Activated naive CD8-positive, alpha-beta T cell treated with anti-CD3 and anti-CD28 coated beads, Interleukin-2, amount 10 ng/mL, durations not matched to agents 7 days and 5 days (primary cell): ENCODE measurements at regions not wholly inside any gene's neighbourhood (a gene's known extent, or its start where the extent isn't known, plus 50 kb on each side); places are given as distances from the start of the nearest gene placed in this dataset.

Experiments used
- ATAC-seq: fragments of 150-1000 bp; cut with Tn5 transposase; one replicate; pipeline ENCODE4 v1.10.0; 2021; ENCODE audit warnings: low read depth, moderate library complexity
- POLR2A ChIA-PET: fragments of 350-600 bp; sonication (Branson Sonifier 250); formaldehyde crosslinking; loops from one replicate; lab custom pipeline; 2021; ENCODE audit warnings: antibody characterized with exemption; lab: Charles Lee
- DNase-seq: peaks from one replicate; pipeline ENCODE4 v3.0.0; 2021
- H3K27ac Mint-ChIP-seq: one replicate; pipeline ENCODE4 v1.8.0; 2022; ENCODE audit warnings: mild to moderate bottlenecking, mixed read lengths
- H3K27me3 Mint-ChIP-seq: one replicate; pipeline ENCODE4 v1.8.0; 2022; ENCODE audit warnings: mild to moderate bottlenecking, moderate library complexity, mixed read lengths
- H3K36me3 Mint-ChIP-seq: one replicate; pipeline ENCODE4 v1.8.0; 2021; ENCODE audit warnings: mild to moderate bottlenecking, mixed read lengths
- H3K4me1 Mint-ChIP-seq: one replicate; pipeline ENCODE4 v1.8.0; 2021; ENCODE audit warnings: mixed read lengths
- H3K4me3 Mint-ChIP-seq: one replicate; pipeline ENCODE4 v1.8.0; 2022; ENCODE audit warnings: mild to moderate bottlenecking, moderate library complexity, mixed read lengths
- H3K9me3 Mint-ChIP-seq: one replicate; pipeline ENCODE4 v1.8.0; 2021; ENCODE audit warnings: mixed read lengths

DNA sequence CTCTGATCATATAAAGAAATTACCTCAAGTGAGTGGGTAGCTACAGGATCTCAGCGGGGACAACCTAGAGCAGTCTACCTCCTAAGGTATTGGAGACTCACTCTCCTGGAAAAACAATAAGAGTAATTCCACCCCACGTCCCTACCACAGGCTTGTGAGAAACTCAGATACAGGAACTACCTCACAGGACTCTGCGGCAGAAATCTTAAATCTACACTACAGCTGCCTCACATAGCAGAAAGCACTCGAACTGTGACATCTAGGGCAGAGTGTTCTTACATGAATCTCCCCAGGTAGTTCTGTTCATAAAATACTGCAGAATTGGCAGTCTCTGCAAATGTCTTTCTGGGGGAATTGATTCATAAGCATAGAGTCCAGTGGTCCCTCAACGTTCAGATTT, 382.9 kb upstream of the IL12A start:
- DNase-seq (no peak), ATAC-seq (no peak)
- Mint-ChIP-seq H3K9me3 (no peaks in the 10 kb centered on the region), H3K27ac (no peak overlapping the region), H3K4me3 (no peak overlapping the region), H3K36me3 (no peaks in the 10 kb centered on the region), H3K4me1 (no peaks in the 10 kb centered on the region), H3K27me3 (no peaks in the 10 kb centered on the region)
- POLR2A ChIA-PET: no interaction called here

DNA sequence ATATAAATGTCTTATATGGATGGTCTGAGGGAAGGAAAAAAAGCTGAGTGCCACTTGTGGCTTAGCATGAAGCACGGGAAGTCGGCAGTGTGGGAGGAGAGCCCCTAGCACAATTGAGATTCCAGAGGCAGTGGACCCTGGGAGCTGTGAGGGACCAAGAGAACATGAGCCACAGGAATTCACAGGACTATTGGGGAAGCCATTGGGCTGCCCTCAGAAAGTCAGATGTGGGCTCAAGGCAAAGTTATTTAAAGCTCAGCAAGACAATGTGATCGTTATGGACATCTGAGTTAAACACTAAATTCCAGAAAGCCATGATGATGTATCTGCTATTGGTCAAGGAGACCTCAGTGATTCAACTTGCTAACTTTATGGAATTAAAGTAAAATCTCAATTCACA, 380.8 kb upstream of the IL12A start:
- no peaks in the 10 kb centered on the region for H3K4me1 Mint-ChIP-seq
- H3K9me3 Mint-ChIP-seq: no peaks in the 10 kb centered on the region
- POLR2A ChIA-PET: no interaction called here
- ATAC-seq (no peak), DNase-seq (no peak)
- H3K4me3 Mint-ChIP-seq: no peak overlapping the region
- no peaks in the 10 kb centered on the region for H3K36me3 Mint-ChIP-seq
- no peak overlapping the region for H3K27ac Mint-ChIP-seq
- no peaks in the 10 kb centered on the region for H3K27me3 Mint-ChIP-seq

DNA sequence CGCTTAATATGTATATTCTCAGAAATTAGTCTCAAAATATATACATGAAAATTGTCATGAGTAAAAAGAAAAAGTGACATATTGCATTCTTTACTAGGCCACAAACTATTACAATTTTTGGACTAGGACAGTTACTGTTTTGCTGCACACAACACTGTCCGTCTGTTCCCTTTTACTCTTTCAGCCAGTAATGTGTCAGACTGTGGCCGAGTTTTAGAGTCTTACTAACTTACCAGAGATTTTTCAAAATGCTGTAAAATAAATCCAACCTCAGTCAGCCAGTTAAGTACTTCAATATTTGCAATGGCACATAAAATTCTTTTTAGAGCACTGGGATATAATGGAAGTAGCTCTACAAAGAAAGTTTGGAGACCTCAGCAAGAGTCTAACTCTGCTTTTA, 380.3 kb upstream of the IL12A start:
- no peaks in the 10 kb centered on the region for H3K4me1 Mint-ChIP-seq
- DNase-seq (no peak), ATAC-seq (no peak)
- H3K27me3 Mint-ChIP-seq: no peaks in the 10 kb centered on the region
- POLR2A ChIA-PET: no interaction called here
- H3K36me3 Mint-ChIP-seq: no peaks in the 10 kb centered on the region
- H3K9me3 Mint-ChIP-seq: no peaks in the 10 kb centered on the region
- H3K27ac Mint-ChIP-seq: no peak overlapping the region
- H3K4me3 Mint-ChIP-seq: no peak overlapping the region

DNA sequence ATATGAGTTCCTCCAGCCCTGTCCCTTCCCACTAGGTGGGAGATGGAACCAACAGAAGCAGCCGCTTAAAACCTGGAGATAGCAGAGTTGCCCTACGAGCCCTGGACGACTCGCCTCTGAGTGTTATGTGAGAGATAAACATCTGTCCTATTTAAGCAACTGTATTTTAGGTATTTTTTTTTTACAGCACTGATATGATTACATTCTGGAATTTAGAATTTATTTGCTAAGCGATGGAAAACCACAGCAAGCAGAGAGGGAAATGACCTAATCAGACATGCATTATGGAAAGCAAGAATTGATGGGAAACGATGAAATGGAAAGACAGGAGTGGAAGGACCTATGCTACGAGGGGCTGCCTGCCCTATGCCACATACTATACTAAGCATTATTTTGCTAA, 379.0 kb upstream of the IL12A start:
- no peak for ATAC-seq
- no peak for DNase-seq
- H3K36me3 Mint-ChIP-seq: no peaks in the 10 kb centered on the region

DNA sequence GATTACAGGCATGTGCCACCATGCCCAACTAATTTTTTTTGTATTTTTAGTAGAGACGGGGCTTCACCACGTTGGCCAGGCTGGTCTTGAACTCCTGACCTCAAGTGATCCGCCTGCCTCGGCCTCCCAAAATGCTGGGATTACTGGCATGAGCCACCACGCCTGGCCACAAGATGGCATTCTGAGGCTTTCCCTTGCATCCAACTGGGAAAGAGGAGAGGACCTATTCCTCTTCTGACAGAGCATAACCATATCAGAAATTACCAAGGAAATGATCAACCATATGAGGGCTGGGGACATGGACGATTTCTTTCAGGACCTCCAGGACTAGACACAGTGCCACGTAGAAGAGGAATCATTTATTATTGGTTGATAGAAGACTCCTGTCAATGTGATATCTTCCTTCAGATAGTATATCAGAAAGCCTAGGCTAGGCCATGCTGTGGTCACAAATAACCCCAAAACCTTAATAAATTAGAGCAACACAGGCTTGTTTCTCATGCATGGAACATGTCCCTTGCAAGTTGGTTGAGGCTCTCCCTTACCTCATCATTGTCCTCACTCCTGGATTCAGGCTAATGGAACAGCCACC, 372.3 kb upstream of the IL12A start:
- Mint-ChIP-seq H3K4me1 (no peaks in the 10 kb centered on the region), H3K27ac (no peak overlapping the region), H3K36me3 (no peaks in the 10 kb centered on the region), H3K9me3 (no peaks in the 10 kb centered on the region), H3K27me3 (no peaks in the 10 kb centered on the region), H3K4me3 (no peak overlapping the region)
- DNase-seq (no peak), ATAC-seq (no peak)
- POLR2A ChIA-PET: no interaction called here

More for the DNA sequence above, 379.0 kb upstream of the IL12A start:
- H3K9me3 Mint-ChIP-seq: no peaks in the 10 kb centered on the region
- H3K4me3 Mint-ChIP-seq: no peak overlapping the region
- POLR2A ChIA-PET: no interaction called here
- H3K4me1 Mint-ChIP-seq: no peaks in the 10 kb centered on the region
- no peak overlapping the region for H3K27ac Mint-ChIP-seq
- no peaks in the 10 kb centered on the region for H3K27me3 Mint-ChIP-seq

DNA sequence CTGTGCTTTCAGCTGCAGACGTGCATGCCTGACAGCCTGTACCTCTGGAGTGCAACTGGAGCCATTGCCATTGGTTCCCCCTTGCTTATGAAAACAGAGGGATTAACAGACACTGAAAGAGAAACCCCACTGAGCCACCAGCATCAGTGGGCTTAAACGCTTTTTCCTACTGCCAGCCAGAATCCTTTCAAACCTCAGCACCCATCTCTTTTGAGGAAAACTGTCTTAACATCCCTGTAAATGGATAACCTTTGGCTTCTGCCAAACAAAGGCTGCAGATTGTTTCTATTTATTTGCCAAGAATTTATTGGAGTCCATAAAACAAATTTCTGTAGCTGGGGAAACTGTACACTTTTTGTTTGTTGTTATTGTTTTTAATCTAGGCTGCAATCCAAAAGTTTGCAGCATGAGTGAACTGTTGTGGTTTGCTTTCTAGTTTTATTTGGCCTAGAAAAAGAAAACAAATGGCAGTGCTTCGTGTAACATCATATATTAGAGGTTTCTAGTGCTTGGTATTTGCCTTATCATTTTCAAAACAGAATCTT, 369.2 kb upstream of the IL12A start:
- ATAC-seq (no peak), DNase-seq (no peak)
- Mint-ChIP-seq H3K4me1 (no peaks in the 10 kb centered on the region), H3K9me3 (no peaks in the 10 kb centered on the region), H3K27me3 (no peaks in the 10 kb centered on the region), H3K27ac (no peak overlapping the region), H3K36me3 (no peaks in the 10 kb centered on the region), H3K4me3 (no peak overlapping the region)
- POLR2A ChIA-PET: no interaction called here

DNA sequence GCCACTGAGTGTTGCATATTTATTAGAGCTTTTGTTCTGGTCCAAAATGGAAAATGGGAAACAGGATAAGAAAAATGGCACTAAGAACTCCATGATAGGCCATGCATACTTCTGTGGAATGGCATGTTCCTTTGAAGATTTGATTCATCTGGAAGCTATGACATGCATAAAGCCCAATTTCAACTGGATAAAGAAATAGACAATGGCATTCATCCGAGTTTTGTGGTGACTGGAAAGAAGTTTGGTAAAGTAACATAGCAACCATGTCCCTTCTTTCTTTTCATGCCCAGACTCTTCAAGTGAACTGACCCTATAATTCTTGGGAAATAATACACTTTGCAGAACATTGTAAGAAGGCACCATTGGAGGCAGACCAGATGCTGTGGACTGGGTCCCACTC, 368.4 kb upstream of the IL12A start:
- Mint-ChIP-seq H3K36me3 (no peaks in the 10 kb centered on the region), H3K4me3 (no peak overlapping the region), H3K27me3 (no peaks in the 10 kb centered on the region), H3K4me1 (no peaks in the 10 kb centered on the region), H3K9me3 (no peaks in the 10 kb centered on the region), H3K27ac (no peak overlapping the region)
- DNase-seq (no peak), ATAC-seq (no peak)
- POLR2A ChIA-PET: no interaction called here

DNA sequence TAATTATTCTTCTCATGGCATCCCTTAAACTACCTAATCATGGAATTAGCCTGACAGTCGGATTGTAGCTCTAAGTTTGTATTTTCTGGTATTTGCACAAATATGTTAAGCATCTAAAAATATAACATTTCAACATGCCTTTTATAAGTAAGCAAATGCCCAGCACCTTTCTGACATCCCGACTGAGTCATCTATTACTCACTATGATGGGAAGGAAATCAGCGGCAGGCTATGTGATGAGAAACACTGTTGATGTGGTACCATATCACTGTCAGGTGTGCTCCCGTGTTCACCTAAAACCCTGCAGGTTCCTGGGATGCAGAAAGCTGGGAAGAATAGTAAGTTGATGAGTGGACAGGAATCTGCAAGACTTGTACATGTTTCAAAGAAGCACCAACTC, 367.8 kb upstream of the IL12A start:
- DNase-seq (no peak), ATAC-seq (no peak)
- H3K4me1 Mint-ChIP-seq: no peaks in the 10 kb centered on the region
- no peaks in the 10 kb centered on the region for H3K9me3 Mint-ChIP-seq
- H3K27me3 Mint-ChIP-seq: no peaks in the 10 kb centered on the region
- no peak overlapping the region for H3K27ac Mint-ChIP-seq
- H3K36me3 Mint-ChIP-seq: no peaks in the 10 kb centered on the region
- no peak overlapping the region for H3K4me3 Mint-ChIP-seq
- POLR2A ChIA-PET: no interaction called here

DNA sequence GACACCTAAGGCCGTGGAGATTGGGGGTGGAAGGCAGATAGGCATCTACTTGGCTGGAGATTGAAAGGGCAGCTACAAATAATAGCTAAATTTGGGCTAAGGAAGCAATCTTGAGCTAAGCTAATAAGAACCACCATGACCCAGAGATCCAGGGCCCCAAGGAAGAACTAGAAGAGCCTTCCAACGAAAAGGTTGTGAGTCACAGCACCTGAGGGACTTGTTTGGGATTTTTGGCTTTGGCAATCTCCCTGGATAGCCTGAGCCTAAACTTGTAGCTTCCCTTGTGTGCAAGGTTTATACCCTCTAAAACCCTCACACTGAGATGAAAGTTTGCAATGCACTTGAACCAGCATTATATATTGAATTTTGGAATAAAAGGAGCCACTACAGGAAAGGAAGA, 364.0 kb upstream of the IL12A start:
- no peak for DNase-seq
- no peaks in the 10 kb centered on the region for H3K36me3 Mint-ChIP-seq
- no peak overlapping the region for H3K4me3 Mint-ChIP-seq
- H3K27ac Mint-ChIP-seq: no peak overlapping the region
- no peak for ATAC-seq
- POLR2A ChIA-PET: no interaction called here
- H3K27me3 Mint-ChIP-seq: no peaks in the 10 kb centered on the region
- no peaks in the 10 kb centered on the region for H3K9me3 Mint-ChIP-seq
- no peaks in the 10 kb centered on the region for H3K4me1 Mint-ChIP-seq

DNA sequence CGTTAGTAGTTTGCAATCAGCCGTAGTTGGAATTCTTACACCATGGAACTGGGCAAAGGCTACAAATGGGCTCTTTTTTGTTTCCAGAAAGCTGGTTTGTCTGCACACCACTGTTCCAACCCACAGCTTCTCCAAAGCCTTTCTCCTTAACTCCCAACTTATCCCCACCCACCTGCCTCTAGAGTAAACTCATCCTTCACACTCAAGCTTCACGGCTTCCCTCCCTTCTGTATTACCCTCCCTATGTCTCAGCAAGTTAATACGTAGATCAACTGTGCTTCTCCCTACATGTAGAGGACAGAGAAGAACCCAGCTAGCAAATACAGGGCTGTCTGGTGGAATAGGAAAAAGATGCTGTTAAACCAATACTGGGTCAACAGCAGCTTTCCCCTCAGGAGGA, 363.0 kb upstream of the IL12A start:
- DNase-seq (no peak), ATAC-seq (no peak)
- no peaks in the 10 kb centered on the region for H3K27me3 Mint-ChIP-seq
- H3K36me3 Mint-ChIP-seq: no peaks in the 10 kb centered on the region
- H3K4me3 Mint-ChIP-seq: no peak overlapping the region
- H3K4me1 Mint-ChIP-seq: no peaks in the 10 kb centered on the region
- H3K27ac Mint-ChIP-seq: no peak overlapping the region
- POLR2A ChIA-PET: no interaction called here
- no peaks in the 10 kb centered on the region for H3K9me3 Mint-ChIP-seq

DNA sequence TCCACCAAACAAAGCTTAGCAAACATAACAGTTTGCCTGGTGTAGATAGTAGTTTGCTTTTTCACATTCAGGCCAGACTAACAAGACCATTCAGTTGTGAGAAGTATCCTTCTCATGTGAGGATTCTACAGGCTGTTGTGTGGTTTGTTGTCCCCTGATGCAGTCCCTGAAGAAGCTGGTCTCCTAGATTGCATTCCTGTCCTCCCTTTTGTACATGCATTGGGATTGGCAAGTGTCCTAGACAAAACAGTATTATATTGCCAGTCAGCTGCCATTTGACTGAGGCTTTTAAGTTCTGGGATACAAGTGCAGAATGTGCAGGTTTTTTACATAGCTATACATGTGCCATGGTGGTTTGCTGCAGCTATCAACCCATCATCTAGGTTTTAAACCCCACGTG, 362.0 kb upstream of the IL12A start:
- POLR2A ChIA-PET: no interaction called here
- Mint-ChIP-seq H3K36me3 (no peaks in the 10 kb centered on the region), H3K27me3 (no peaks in the 10 kb centered on the region), H3K9me3 (no peaks in the 10 kb centered on the region), H3K27ac (no peak overlapping the region), H3K4me1 (no peaks in the 10 kb centered on the region), H3K4me3 (no peak overlapping the region)
- no peak for ATAC-seq
- no peak for DNase-seq

DNA sequence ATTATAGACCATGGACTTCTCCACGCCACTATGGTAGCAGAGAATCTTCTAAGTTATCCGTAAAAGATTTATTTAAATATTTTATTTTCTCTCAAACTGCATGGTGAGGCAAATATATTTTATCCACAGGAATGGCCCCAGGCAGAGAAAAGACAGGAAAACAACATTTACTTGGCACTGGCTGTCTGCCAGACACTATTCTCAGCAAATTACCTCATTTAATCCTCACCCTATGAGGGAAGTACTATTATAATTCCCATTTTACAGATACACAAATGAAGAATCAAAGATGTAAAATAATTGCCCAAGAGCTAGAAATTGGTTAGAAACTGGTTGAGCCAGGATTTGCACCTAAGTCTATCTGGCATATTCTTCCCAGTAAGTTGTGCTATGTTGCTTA, 361.4 kb upstream of the IL12A start:
- H3K4me1 Mint-ChIP-seq: no peaks in the 10 kb centered on the region
- no peak overlapping the region for H3K27ac Mint-ChIP-seq
- ATAC-seq (no peak), DNase-seq (no peak)
- no peaks in the 10 kb centered on the region for H3K9me3 Mint-ChIP-seq
- H3K27me3 Mint-ChIP-seq: no peaks in the 10 kb centered on the region
- POLR2A ChIA-PET: no interaction called here
- no peak overlapping the region for H3K4me3 Mint-ChIP-seq
- no peaks in the 10 kb centered on the region for H3K36me3 Mint-ChIP-seq

DNA sequence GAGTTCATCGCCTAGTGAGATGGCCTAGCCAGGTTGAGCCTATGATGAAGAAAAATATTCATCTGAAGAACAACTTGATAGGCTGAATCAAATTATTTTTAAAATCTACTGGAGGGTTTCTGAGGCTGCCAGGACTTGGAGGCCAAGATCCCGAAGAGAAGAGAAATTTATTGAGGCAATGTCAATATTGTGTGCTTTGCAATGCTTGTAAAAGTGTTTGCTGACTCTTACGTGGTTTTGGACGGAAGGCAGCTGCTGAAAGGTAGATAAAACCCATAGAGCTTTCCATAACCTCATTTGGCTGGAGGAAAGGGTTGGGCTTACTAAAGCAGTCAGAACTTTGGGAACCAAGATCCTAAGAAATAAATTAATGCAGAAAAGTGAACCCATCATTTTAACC, 361.0 kb upstream of the IL12A start:
- POLR2A ChIA-PET: no interaction called here
- H3K27me3 Mint-ChIP-seq: no peaks in the 10 kb centered on the region
- no peak for ATAC-seq
- no peak overlapping the region for H3K4me3 Mint-ChIP-seq
- H3K4me1 Mint-ChIP-seq: no peaks in the 10 kb centered on the region
- no peaks in the 10 kb centered on the region for H3K36me3 Mint-ChIP-seq
- no peak overlapping the region for H3K27ac Mint-ChIP-seq
- no peaks in the 10 kb centered on the region for H3K9me3 Mint-ChIP-seq
- no peak for DNase-seq

DNA sequence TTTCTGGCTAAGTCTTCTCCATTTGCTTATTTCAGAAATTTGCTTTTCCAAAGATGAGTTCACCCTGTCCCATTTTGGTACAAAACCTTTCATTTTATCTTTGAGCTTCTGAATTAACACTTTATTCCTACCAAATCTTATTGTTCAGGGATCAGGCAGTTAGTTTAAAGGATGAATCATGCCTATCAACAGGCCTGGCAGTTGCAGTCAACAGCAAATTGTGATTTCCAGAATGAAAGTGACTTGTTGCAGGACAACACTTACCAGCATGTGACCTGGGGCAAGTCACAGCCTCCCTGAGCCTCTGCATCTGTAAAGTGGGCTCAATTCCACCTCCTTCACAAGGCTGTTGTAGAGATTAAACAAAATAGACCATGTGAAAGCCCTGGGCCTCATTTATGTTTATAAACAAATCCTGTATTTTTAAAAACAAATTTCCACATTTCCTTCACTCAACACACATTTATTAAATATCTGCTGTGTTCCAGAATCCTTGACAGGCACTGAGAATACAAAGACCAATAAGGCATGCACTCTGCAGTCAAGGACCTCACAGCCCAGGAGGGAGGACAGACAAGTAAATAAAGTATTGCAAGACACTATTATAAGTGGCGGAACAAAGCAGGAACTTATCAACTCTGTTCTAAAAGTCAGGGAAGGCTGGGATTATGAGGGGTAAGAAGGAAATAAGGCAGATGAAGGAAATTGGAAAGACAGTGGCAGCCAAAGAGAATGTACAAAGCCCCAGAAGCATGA, 359.1 kb upstream of the IL12A start:
- Mint-ChIP-seq H3K4me3 (no peak overlapping the region), H3K27me3 (no peaks in the 10 kb centered on the region), H3K36me3 (no peaks in the 10 kb centered on the region), H3K4me1 (no peaks in the 10 kb centered on the region), H3K27ac (no peak overlapping the region), H3K9me3 (no peaks in the 10 kb centered on the region)
- no peak for DNase-seq
- POLR2A ChIA-PET: no interaction called here
- ATAC-seq: no peak
